K562 (cell line): ENCODE measurements at regions not wholly inside any gene's neighbourhood (a gene's known extent, or its start where the extent isn't known, plus 50 kb on each side); places are given as distances from the start of the nearest gene placed in this dataset.

Experiments used
- ARID3B ChIP-seq: fragments of 250-450 bp; sonication (Bioruptor Pico); IDR thresholded peaks from 2 replicates; pipeline ENCODE4 v1.4.0; 2020; ENCODE audit warnings: borderline replicate concordance
- ATF7 ChIP-seq: fragments of 450-650 bp; IDR thresholded peaks from 2 replicates; pipeline ENCODE4 v1.7.1; 2014; ENCODE audit warnings: mild to moderate bottlenecking, moderate library complexity
- FOXJ3 ChIP-seq: sonication (generic); formaldehyde crosslinking; IDR thresholded peaks from 2 replicates; pipeline ENCODE4 v1.4.0; 2020; ENCODE audit warnings: mild to moderate bottlenecking, missing genetic modification reagents
- GATAD2A ChIP-seq: fragments of 450-650 bp; IDR thresholded peaks from 2 replicates; pipeline ENCODE4 v1.6.1; 2017
- HOMEZ ChIP-seq: fragments of 250-450 bp; sonication (Bioruptor Pico); IDR thresholded peaks from 2 replicates; pipeline ENCODE4 v1.4.0; 2020; ENCODE audit warnings: mild to moderate bottlenecking, moderate library complexity
- IRF1 ChIP-seq: sonication (generic); formaldehyde crosslinking; IDR thresholded peaks from 2 replicates; pipeline ENCODE4 v1.8.0; 2022; ENCODE audit warnings: missing genetic modification reagents, mild to moderate bottlenecking, borderline replicate concordance
- MCM3 ChIP-seq: fragments of 450-650 bp; IDR thresholded peaks from 2 replicates; pipeline ENCODE4 v1.6.1; 2016
- MNT ChIP-seq, 2 experiments: fragments of 450-650 bp; conservative IDR thresholded peaks; 2 replicates each; pipeline ENCODE4 v1.6.1; 2017; ENCODE audit warnings: mild to moderate bottlenecking in 2 of 2, moderate library complexity in 2 of 2
- RUNX1 ChIP-seq: sonication (generic); IDR thresholded peaks from 2 replicates; pipeline ENCODE4 v1.6.1; 2016; ENCODE audit warnings: antibody characterized with exemption, low read depth
- SMARCA4 ChIP-seq: fragments of 450-650 bp; IDR thresholded peaks from 2 replicates; pipeline ENCODE4 v1.6.1; 2016
- TBL1XR1 ChIP-seq, 2 experiments: IDR thresholded peaks; 2 replicates each; pipeline ENCODE4 v1.6.1; 2012; ENCODE audit warnings: improper control_type of control experiment in 2 of 2, low read length in 2 of 2, mild to moderate bottlenecking in 1 of 2
- U2AF1 ChIP-seq: fragments of 200-400 bp; formaldehyde crosslinking; optimal IDR thresholded peaks from 2 replicates; pipeline ENCODE3; 2017; ENCODE audit warnings: mild to moderate bottlenecking, low read depth, low read length, moderate library complexity
- XRCC5 ChIP-seq: fragments of 200-400 bp; formaldehyde crosslinking; IDR thresholded peaks from 2 replicates; pipeline ENCODE4 v1.6.1; 2017; ENCODE audit warnings: low read depth, mild to moderate bottlenecking, low read length
- ZNF165 ChIP-seq: fragments of 250-450 bp; sonication (Bioruptor Pico); IDR thresholded peaks from 2 replicates; pipeline ENCODE4 v1.4.0; 2020; ENCODE audit warnings: borderline replicate concordance
- ZNF41 ChIP-seq: fragments of 250-450 bp; sonication (Bioruptor Pico); conservative IDR thresholded peaks from 2 replicates; pipeline ENCODE4 v1.4.0; 2020; ENCODE audit warnings: mild to moderate bottlenecking
- ZNF639 ChIP-seq, 2 experiments: fragments of 200-800 bp in 1 of 2; sonication (Bioruptor generic) in 1 of 2; sonication (generic) in 1 of 2; formaldehyde crosslinking in 1 of 2; IDR thresholded peaks in 1 of 2; conservative IDR thresholded peaks in 1 of 2; 2 replicates each; pipeline versions ENCODE4 v1.5.0 to v1.6.1; 2016 to 2020; ENCODE audit warnings: missing compliant biosample characterization in 1 of 2, missing genetic modification characterization in 1 of 2, missing genetic modification reagents in 1 of 2
- ZNF75A ChIP-seq: fragments of 450-650 bp; formaldehyde crosslinking; IDR thresholded peaks from 2 replicates; pipeline ENCODE4 v1.4.0; 2020; ENCODE audit warnings: mild to moderate bottlenecking

- TF ChIP-seq HOMEZ (CRISPR knock-in tag) = no peak
- peak; percentile 31 to 54; a peak in 3 of 4 replicates for TF ChIP-seq MNT (conservative IDR thresholded peaks at IDR 0.05)
- no peak; a peak in 1 of 4 replicates for TF ChIP-seq ZNF639 (CRISPR knock-in tag; conservative IDR thresholded peaks at IDR 0.05 in 1 of 2, IDR thresholded peaks at IDR 0.05 in 1 of 2)
- TF ChIP-seq TBL1XR1 (IDR thresholded peaks at IDR 0.05; ENCODE audit: low read length in 2 of 2) = peak in 1 of 2 experiments; percentile 75; a peak in 2 of 4 replicates
- peak; percentile 65; the same call in 1 of the 2 replicates for TF ChIP-seq ATF7
- no peak for TF ChIP-seq IRF1 (CRISPR knock-in tag)
- TF ChIP-seq U2AF1 = no peak
- no peak for TF ChIP-seq RUNX1
- no peak for TF ChIP-seq FOXJ3 (CRISPR knock-in tag)
- TF ChIP-seq XRCC5 = no peak
- no peak for TF ChIP-seq ZNF41
- no peak for TF ChIP-seq MCM3
- TF ChIP-seq ZNF75A (CRISPR knock-in tag) = no peak
- TF ChIP-seq ARID3B = no peak
- no peak for TF ChIP-seq ZNF165
- TF ChIP-seq SMARCA4 = peak; percentile 95
- TF ChIP-seq GATAD2A = peak; percentile 73; the same call in 1 of the 2 replicates
Observed at GRCh38 chr2:74036450-74037195, 51.9 kb downstream of the TET3 start (continued).
